ENCODE measurements at regions not wholly inside any gene's neighbourhood (a gene's known extent, or its start where the extent isn't known, plus 50 kb on each side); places are given as distances from the start of the nearest gene placed in this dataset.

DNA sequence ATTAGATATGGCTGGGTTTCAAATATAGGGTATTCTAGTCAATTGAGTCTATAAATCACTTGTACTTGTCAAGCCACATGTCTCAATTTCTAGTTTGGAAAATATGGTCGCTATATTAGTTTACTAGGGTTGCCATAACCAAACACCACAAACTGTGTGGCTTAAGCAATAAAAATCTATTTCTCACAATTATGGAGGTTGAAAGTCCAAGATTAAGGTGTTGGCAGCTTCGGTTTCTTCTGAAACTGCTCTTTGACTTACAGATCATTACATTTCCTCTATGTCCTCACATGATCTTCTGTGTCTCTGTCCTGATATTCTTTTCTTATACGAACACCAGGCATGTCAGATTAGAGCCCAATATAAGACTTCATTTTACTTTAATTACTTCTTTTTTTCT lies 55.8 kb upstream of the BASP1 start:
- TF ChIP-seq ISL1 (CRISPR knock-in tag; IDR thresholded peaks at IDR 0.05): no peak
- TF ChIP-seq ZNF565 (CRISPR knock-in tag; conservative IDR thresholded peaks at IDR 0.05; ENCODE audit: low read depth): no peak
- TF ChIP-seq GLIS3 (CRISPR knock-in tag; IDR thresholded peaks at IDR 0.05): no peak
- TF ChIP-seq ZNF70 (CRISPR knock-in tag; IDR thresholded peaks at IDR 0.05): no peak
- TF ChIP-seq ZFP30 (CRISPR knock-in tag; IDR thresholded peaks at IDR 0.05): no peak
- TF ChIP-seq ESRRG (CRISPR knock-in tag; IDR thresholded peaks at IDR 0.05): no peak
- no peak for TF ChIP-seq CSDC2 (CRISPR knock-in tag; IDR thresholded peaks at IDR 0.05)
- no peak for TF ChIP-seq BACH2 (CRISPR knock-in tag; IDR thresholded peaks at IDR 0.05; ENCODE audit: borderline replicate concordance)
- no peak for ATAC-seq

DNA sequence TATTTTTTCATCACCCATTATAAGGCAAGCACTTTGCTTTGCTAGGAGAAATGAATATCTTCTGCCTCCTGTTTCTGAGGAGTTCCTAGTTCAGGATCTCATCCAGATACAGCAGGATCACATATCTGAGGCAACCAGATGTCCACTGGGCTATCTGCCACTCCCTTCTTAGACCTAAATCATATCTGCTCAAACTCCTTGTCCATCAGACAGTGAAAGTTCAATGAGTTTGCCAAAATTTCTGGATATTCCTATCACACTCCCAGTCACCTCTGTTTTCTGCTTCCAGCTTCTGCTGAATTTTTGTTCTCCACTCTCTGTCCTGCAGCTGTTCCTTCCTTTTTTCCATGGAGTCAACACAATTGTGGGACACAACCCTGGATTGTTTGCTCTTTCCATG lies 54.2 kb upstream of the BASP1 start:
- no peak for ATAC-seq
- TF ChIP-seq, protein P1, sequence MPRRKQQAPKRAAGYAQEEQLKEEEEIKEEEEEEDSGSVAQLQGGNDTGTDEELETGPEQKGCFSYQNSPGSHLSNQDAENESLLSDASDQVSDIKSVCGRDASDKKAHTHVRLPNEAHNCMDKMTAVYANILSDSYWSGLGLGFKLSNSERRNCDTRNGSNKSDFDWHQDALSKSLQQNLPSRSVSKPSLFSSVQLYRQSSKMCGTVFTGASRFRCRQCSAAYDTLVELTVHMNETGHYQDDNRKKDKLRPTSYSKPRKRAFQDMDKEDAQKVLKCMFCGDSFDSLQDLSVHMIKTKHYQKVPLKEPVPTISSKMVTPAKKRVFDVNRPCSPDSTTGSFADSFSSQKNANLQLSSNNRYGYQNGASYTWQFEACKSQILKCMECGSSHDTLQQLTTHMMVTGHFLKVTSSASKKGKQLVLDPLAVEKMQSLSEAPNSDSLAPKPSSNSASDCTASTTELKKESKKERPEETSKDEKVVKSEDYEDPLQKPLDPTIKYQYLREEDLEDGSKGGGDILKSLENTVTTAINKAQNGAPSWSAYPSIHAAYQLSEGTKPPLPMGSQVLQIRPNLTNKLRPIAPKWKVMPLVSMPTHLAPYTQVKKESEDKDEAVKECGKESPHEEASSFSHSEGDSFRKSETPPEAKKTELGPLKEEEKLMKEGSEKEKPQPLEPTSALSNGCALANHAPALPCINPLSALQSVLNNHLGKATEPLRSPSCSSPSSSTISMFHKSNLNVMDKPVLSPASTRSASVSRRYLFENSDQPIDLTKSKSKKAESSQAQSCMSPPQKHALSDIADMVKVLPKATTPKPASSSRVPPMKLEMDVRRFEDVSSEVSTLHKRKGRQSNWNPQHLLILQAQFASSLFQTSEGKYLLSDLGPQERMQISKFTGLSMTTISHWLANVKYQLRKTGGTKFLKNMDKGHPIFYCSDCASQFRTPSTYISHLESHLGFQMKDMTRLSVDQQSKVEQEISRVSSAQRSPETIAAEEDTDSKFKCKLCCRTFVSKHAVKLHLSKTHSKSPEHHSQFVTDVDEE (CRISPR knock-in tag; IDR thresholded peaks at IDR 0.05): no peak
- TF ChIP-seq SNAI2 (CRISPR knock-in tag; IDR thresholded peaks at IDR 0.05) (no peak), ZFP30 (CRISPR knock-in tag; IDR thresholded peaks at IDR 0.05) (no peak), ZNF70 (CRISPR knock-in tag; IDR thresholded peaks at IDR 0.05) (no peak), PPARA (CRISPR knock-in tag; IDR thresholded peaks at IDR 0.05; ENCODE audit: borderline replicate concordance) (no peak), GLIS3 (CRISPR knock-in tag; IDR thresholded peaks at IDR 0.05) (no peak), ZC3H10 (CRISPR knock-in tag; IDR thresholded peaks at IDR 0.05) (no peak), ARNTL (CRISPR knock-in tag; IDR thresholded peaks at IDR 0.05; ENCODE audit: borderline replicate concordance, low read depth) (no peak), ZFP3 (CRISPR knock-in tag; IDR thresholded peaks at IDR 0.05) (no peak), ESRRG (CRISPR knock-in tag; IDR thresholded peaks at IDR 0.05) (no peak), ISL1 (CRISPR knock-in tag; IDR thresholded peaks at IDR 0.05) (no peak)
- TF ChIP-seq, protein P2, sequence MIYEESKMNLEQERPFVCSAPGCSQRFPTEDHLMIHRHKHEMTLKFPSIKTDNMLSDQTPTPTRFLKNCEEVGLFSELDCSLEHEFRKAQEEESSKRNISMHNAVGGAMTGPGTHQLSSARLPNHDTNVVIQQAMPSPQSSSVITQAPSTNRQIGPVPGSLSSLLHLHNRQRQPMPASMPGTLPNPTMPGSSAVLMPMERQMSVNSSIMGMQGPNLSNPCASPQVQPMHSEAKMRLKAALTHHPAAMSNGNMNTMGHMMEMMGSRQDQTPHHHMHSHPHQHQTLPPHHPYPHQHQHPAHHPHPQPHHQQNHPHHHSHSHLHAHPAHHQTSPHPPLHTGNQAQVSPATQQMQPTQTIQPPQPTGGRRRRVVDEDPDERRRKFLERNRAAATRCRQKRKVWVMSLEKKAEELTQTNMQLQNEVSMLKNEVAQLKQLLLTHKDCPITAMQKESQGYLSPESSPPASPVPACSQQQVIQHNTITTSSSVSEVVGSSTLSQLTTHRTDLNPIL (CRISPR knock-in tag; IDR thresholded peaks at IDR 0.05; ENCODE audit: low read depth): no peak

DNA sequence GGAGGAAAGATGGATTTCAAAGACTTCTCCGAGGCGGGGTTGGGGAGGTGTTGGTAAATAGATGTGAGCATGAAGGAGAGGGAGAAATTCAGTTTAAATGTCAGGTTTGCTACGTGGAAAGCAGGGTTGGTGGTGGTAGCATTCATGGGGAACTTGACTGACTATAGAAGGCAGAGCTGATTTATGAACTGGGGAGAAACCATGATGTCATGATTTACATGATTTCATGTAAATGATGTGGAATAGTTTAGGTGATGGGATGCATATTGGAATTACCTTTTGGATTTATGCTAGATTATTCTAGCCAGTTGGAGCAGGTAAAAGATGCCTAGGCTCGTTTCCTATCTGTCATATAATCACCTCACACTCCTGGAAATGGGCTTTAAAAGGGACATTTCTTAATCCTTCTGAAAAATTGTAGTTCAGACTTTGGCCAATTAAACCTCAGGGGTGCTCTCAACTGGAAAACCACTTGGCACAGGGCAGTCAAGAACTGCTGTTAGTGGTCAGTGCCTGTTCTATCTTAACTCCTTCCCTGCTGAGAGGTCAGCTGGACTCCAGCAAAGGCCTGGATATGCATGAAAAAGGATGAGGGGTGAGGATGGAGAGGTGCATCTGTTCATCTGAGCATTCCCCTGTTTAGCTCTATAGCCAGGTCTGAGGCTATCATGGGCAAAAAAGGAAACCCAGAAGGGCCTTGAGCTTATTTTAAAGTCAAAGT lies 50.1 kb upstream of the BASP1 start:
- ATAC-seq: no peak
- TF ChIP-seq, protein P3, sequence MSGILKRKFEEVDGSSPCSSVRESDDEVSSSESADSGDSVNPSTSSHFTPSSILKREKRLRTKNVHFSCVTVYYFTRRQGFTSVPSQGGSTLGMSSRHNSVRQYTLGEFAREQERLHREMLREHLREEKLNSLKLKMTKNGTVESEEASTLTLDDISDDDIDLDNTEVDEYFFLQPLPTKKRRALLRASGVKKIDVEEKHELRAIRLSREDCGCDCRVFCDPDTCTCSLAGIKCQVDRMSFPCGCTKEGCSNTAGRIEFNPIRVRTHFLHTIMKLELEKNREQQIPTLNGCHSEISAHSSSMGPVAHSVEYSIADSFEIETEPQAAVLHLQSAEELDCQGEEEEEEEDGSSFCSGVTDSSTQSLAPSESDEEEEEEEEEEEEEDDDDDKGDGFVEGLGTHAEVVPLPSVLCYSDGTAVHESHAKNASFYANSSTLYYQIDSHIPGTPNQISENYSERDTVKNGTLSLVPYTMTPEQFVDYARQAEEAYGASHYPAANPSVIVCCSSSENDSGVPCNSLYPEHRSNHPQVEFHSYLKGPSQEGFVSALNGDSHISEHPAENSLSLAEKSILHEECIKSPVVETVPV (CRISPR knock-in tag; IDR thresholded peaks at IDR 0.05): no peak
- no peak for TF ChIP-seq ZC3H10 (CRISPR knock-in tag; IDR thresholded peaks at IDR 0.05)
- TF ChIP-seq OSR1 (CRISPR knock-in tag; IDR thresholded peaks at IDR 0.05): no peak
- TF ChIP-seq GLIS3 (CRISPR knock-in tag; IDR thresholded peaks at IDR 0.05): no peak
- no peak for TF ChIP-seq TCF4 (CRISPR knock-in tag; IDR thresholded peaks at IDR 0.05; ENCODE audit: borderline replicate concordance)
- no peak for TF ChIP-seq CSDC2 (CRISPR knock-in tag; IDR thresholded peaks at IDR 0.05)
- TF ChIP-seq, protein P2 (CRISPR knock-in tag; IDR thresholded peaks at IDR 0.05; ENCODE audit: low read depth): no peak
- TF ChIP-seq ARNTL (CRISPR knock-in tag; IDR thresholded peaks at IDR 0.05; ENCODE audit: borderline replicate concordance, low read depth): no peak
- TF ChIP-seq, protein P1 (CRISPR knock-in tag; IDR thresholded peaks at IDR 0.05): no peak
- TF ChIP-seq ZNF565 (CRISPR knock-in tag; conservative IDR thresholded peaks at IDR 0.05; ENCODE audit: low read depth): no peak
- TF ChIP-seq BACH2 (CRISPR knock-in tag; IDR thresholded peaks at IDR 0.05; ENCODE audit: borderline replicate concordance): no peak
- TF ChIP-seq RARB (CRISPR knock-in tag; IDR thresholded peaks at IDR 0.05): no peak
